HFFc6 (cell line): ENCODE measurements at regions not wholly inside any gene's neighbourhood (a gene's known extent, or its start where the extent isn't known, plus 50 kb on each side); places are given as distances from the start of the nearest gene placed in this dataset.

Experiments
- DNase-seq: peaks from one replicate; pipeline ENCODE4 v3.0.0-alpha.2; 2018
- H3K27ac Mint-ChIP-seq: 2 replicates; pipeline ENCODE4 v1.8.0; 2020; ENCODE audit warnings: mild to moderate bottlenecking, mixed read lengths
- H3K27me3 Mint-ChIP-seq: 2 replicates; pipeline ENCODE4 v1.8.0; 2021; ENCODE audit warnings: mild to moderate bottlenecking, moderate library complexity, mixed read lengths; ENCODE audit not compliant: insufficient read depth
- H3K36me3 Mint-ChIP-seq: 2 replicates; pipeline ENCODE4 v1.8.0; 2021; ENCODE audit warnings: low read depth, mixed read lengths
- H3K4me1 Mint-ChIP-seq: 2 replicates; pipeline ENCODE4 v1.8.0; 2020; ENCODE audit warnings: low read depth, mixed read lengths
- H3K4me3 Mint-ChIP-seq: 2 replicates; pipeline ENCODE4 v1.8.0; 2020; ENCODE audit warnings: mild to moderate bottlenecking, moderate library complexity, mixed read lengths
- H3K9me3 Mint-ChIP-seq: 2 replicates; pipeline ENCODE4 v1.8.0; 2020; ENCODE audit warnings: mild to moderate bottlenecking, mixed read lengths
- TF ChIP-seq, protein P1 (sequence below): fragments of 200-600 bp; sonication (generic); IDR thresholded peaks from 2 replicates; pipeline ENCODE4 v1.5.0; 2021; ENCODE audit warnings: antibody characterized with exemption, mild to moderate bottlenecking

DNA sequence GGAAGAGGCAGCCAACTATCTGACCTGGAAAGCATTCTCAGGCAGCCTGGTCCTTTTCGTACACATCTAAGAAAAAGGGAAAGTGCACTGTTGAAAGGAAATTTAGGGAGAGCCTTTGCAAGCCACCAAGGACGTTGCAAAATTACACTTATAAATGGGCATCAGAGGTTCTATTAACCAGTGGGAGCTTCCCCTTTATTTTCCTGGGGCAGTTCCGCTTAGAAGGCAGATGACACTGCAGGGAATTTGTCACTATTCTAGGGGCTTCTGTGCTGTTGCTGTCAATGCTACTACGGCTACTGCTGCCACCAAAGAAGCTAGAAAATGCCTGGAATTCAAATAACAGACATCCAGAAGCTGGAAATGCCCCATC is 79.6 kb upstream of the AUTS2 start:
- H3K27me3 Mint-ChIP-seq, result no peaks in the 10 kb centered on the region; the same call in 1 of the 2 replicates
- H3K36me3 Mint-ChIP-seq, result no peaks in the 10 kb centered on the region; the same call in 1 of the 2 replicates
- peaks cover 21% of the 10 kb centered on the region for H3K9me3 Mint-ChIP-seq
- TF ChIP-seq, protein P1, sequence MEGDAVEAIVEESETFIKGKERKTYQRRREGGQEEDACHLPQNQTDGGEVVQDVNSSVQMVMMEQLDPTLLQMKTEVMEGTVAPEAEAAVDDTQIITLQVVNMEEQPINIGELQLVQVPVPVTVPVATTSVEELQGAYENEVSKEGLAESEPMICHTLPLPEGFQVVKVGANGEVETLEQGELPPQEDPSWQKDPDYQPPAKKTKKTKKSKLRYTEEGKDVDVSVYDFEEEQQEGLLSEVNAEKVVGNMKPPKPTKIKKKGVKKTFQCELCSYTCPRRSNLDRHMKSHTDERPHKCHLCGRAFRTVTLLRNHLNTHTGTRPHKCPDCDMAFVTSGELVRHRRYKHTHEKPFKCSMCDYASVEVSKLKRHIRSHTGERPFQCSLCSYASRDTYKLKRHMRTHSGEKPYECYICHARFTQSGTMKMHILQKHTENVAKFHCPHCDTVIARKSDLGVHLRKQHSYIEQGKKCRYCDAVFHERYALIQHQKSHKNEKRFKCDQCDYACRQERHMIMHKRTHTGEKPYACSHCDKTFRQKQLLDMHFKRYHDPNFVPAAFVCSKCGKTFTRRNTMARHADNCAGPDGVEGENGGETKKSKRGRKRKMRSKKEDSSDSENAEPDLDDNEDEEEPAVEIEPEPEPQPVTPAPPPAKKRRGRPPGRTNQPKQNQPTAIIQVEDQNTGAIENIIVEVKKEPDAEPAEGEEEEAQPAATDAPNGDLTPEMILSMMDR, result no peak
- DNase-seq, result no peak
- H3K27ac Mint-ChIP-seq, result no peak overlapping the region
- no peaks in the 10 kb centered on the region for H3K4me1 Mint-ChIP-seq
- no peak overlapping the region for H3K4me3 Mint-ChIP-seq

DNA sequence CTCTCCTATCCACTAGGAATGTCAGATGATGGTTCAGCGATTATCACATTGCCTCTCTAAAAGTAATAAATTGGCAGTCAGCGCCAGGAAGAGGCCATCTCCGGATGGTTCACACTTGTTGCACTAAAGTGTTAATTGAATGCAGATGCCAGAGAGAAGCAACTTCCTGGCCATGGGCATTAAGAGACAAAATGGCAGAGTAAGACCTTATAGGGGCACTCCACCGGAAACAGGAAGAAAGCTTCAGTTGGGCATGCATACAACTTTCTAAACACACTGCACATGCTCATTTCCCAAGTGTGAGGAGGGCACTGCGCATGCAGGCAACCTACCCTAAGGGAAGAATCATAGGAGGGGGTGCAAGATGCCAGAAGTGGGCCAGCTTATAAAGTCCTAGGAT is 71.7 kb upstream of the AUTS2 start:
- Mint-ChIP-seq H3K36me3 (no peaks in the 10 kb centered on the region), H3K4me3 (no peak overlapping the region), H3K27ac (no peak overlapping the region), H3K4me1 (no peaks in the 10 kb centered on the region), H3K9me3 (peaks cover 42% of the 10 kb centered on the region), H3K27me3 (no peaks in the 10 kb centered on the region; the same call in 1 of the 2 replicates)
- TF ChIP-seq, protein P1, result no peak
- DNase-seq, result no peak

DNA sequence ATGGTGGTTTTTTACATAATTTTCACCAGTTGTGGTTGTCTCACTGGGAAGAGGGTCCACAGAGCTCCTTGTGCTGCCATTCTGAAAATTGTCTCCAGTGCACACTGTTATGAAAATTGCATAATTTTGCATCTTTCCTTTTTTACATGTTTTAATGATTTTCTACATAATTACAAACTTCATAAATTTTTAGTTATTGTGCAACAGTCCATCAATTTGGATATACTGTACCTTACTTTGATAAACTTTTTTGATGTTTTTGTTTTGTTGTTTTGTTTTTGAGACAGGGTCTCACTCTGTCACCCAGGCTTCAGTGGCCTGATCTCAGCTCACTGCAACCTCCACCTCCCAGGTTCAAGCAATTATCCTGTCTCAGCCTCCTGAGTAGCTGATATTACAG is 70.6 kb upstream of the AUTS2 start:
- DNase-seq, result no peak
- no peaks in the 10 kb centered on the region; the same call in 1 of the 2 replicates for H3K27me3 Mint-ChIP-seq
- TF ChIP-seq, protein P1, result no peak
- H3K36me3 Mint-ChIP-seq, result no peaks in the 10 kb centered on the region
- H3K9me3 Mint-ChIP-seq, result peaks cover 42% of the 10 kb centered on the region
- H3K4me3 Mint-ChIP-seq, result no peak overlapping the region
- no peak overlapping the region for H3K27ac Mint-ChIP-seq
- H3K4me1 Mint-ChIP-seq, result no peaks in the 10 kb centered on the region

DNA sequence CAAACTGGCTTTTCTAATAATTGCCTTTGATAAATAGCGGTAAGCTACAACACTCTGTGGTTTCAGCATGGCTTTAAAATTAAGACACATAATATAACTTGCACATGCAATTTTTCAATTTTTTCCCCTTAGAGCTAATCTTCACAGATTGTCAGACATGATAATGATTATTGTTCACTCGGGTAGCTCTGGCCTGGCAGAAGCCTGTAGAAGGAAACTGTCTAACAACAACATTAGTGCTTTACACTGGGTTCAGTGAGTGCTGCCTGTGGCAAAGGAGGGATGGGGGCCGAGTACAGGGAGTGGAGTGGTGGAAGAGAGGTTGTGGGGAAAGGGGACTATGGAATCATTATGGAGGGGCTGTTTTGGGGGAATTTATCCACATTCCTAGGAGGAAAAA is 67.2 kb upstream of the AUTS2 start:
- H3K4me3 Mint-ChIP-seq, result no peak overlapping the region
- H3K9me3 Mint-ChIP-seq, result peaks cover 51% of the 10 kb centered on the region
- DNase-seq, result no peak
- no peak overlapping the region for H3K27ac Mint-ChIP-seq
- H3K4me1 Mint-ChIP-seq, result no peaks in the 10 kb centered on the region
- TF ChIP-seq, protein P1, result no peak
- no peaks in the 10 kb centered on the region for H3K36me3 Mint-ChIP-seq
- no peaks in the 10 kb centered on the region for H3K27me3 Mint-ChIP-seq

DNA sequence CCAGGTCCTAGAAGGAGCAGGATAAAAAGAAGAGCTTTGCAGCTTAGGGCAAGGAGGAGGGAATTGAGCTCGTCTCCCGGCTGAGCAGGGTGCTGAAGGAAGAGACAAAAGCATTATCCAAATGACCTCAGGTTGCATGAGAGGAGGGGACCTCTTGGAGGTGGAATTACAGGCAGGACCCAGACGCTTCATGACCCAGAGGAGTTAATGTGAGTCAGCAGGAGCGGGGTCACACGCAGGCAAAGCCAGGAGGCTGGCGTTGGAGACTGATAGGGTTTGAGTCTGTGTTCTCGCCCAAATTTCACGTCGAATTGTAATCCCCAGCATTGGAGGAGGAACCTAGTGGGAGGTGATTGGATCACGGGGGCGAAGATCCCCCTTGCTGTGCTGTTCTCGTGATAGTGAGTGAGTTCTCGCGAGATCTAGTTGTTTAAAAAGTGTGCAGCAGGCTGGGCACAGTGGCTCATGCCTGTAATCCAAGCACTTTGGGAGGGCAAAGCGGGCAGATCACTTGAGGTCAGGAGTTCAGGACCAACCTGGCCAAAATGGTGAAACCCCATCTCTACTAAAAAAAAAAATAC is 63.7 kb upstream of the AUTS2 start:
- DNase-seq, result no peak
- H3K4me1 Mint-ChIP-seq, result no peaks in the 10 kb centered on the region
- no peaks in the 10 kb centered on the region for H3K27me3 Mint-ChIP-seq
- H3K27ac Mint-ChIP-seq, result no peak overlapping the region
- TF ChIP-seq, protein P1, result no peak
- H3K36me3 Mint-ChIP-seq, result no peaks in the 10 kb centered on the region
- H3K9me3 Mint-ChIP-seq, result peaks cover 30% of the 10 kb centered on the region
- no peak overlapping the region for H3K4me3 Mint-ChIP-seq

DNA sequence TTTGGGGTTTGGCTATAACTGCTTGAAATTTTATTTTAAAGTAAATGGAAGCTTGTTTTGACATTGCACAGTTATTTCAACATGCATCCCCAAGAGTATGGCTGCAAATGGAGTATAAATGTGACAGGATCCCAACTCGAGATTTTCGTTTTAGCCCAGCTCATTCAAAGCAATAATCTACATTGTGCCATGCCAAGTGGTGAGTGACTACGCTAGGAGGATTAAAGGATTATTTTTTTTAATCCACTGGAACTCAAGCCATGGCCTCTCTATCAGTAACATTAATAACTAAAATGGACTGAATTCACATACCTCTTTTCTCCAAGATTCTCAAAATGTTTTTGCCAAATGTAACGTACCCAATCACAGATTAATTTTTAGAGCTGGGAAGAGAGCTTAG is 60.6 kb upstream of the AUTS2 start:
- TF ChIP-seq, protein P1, result no peak
- DNase-seq, result no peak
- no peaks in the 10 kb centered on the region for H3K27me3 Mint-ChIP-seq
- H3K4me3 Mint-ChIP-seq, result no peak overlapping the region
- H3K36me3 Mint-ChIP-seq, result no peaks in the 10 kb centered on the region
- no peaks in the 10 kb centered on the region for H3K4me1 Mint-ChIP-seq
- H3K9me3 Mint-ChIP-seq, result peaks cover 38% of the 10 kb centered on the region
- no peak overlapping the region for H3K27ac Mint-ChIP-seq
